ENCODE measurements at regions not wholly inside any gene's neighbourhood (a gene's known extent, or its start where the extent isn't known, plus 50 kb on each side); places are given as distances from the start of the nearest gene placed in this dataset.
"Not testable (repeated sequence)": the region's sequence is repeated elsewhere in the genome, so short reads cannot be mapped to it uniquely, and the experiment has no call there.

DNA sequence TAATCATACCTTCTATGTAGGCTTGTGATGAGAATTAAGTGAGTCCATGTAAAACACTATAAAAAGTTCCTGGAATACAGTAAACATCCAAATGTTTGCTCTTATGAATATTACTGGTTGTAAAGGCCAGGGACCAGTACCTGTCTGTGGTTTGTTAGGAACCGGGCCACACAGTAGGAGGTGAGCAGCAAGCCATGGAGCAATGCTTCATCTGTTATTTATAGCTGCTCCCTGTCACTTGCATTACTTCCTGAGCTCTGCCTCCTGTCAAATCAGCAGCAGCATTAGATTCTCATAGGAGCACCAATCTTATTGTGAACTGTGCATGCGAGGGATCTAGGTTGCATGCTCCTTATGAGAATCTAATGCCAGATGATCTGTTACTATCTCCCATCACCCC is 662.0 kb upstream of the ANKRD30A start:
- TF ChIP-seq, protein P1, sequence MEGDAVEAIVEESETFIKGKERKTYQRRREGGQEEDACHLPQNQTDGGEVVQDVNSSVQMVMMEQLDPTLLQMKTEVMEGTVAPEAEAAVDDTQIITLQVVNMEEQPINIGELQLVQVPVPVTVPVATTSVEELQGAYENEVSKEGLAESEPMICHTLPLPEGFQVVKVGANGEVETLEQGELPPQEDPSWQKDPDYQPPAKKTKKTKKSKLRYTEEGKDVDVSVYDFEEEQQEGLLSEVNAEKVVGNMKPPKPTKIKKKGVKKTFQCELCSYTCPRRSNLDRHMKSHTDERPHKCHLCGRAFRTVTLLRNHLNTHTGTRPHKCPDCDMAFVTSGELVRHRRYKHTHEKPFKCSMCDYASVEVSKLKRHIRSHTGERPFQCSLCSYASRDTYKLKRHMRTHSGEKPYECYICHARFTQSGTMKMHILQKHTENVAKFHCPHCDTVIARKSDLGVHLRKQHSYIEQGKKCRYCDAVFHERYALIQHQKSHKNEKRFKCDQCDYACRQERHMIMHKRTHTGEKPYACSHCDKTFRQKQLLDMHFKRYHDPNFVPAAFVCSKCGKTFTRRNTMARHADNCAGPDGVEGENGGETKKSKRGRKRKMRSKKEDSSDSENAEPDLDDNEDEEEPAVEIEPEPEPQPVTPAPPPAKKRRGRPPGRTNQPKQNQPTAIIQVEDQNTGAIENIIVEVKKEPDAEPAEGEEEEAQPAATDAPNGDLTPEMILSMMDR (IDR thresholded peaks at IDR 0.05; ENCODE audit: borderline replicate concordance, insufficient read depth, low read depth, low read length): no peak
- no peak overlapping the region for H3K4me3 ChIP-seq (ENCODE audit: low read depth, low read length)

DNA sequence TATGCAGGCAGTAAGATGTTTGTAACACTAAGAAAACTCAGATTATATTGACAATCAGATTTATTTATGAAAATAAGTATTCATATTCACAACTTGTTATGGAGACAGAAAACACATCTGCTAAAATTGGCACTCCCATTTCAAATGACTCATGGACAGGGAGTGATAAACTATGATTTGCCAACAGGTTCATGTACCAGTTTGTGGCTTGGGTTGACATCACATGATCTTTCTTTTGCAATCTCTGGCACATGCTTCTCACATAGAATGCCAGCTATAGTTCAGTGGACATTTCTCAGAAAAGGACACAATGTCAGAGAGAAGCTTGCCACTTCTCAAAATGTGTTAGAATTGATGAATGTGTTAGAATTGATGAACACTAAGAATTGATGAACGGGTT is 663.2 kb upstream of the ANKRD30A start:
- H3K4me3 ChIP-seq (ENCODE audit: low read depth, low read length): no peak overlapping the region
- TF ChIP-seq, protein P1 (IDR thresholded peaks at IDR 0.05; ENCODE audit: borderline replicate concordance, insufficient read depth, low read depth, low read length): no peak

DNA sequence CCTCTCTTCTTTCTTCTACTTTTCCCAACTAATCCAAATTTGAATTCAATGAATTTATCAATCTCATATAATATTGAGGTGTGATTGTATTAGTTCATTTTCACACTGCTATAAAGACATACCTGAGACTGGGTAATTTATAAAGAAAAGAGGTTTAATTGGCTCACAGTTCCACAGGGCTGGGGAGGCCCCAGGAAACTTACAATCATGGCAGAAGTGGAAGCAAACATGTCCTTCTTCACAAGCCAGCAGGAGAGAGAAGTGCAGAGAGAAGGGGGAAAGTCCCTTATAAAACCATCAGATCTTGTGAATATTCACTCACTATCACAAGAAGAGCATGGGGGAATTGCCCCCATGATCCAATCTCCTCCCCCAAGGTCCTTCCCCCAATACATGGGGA is 667.0 kb upstream of the ANKRD30A start:
- not testable (repeated sequence) for H3K4me3 ChIP-seq (ENCODE audit: low read depth, low read length)

DNA sequence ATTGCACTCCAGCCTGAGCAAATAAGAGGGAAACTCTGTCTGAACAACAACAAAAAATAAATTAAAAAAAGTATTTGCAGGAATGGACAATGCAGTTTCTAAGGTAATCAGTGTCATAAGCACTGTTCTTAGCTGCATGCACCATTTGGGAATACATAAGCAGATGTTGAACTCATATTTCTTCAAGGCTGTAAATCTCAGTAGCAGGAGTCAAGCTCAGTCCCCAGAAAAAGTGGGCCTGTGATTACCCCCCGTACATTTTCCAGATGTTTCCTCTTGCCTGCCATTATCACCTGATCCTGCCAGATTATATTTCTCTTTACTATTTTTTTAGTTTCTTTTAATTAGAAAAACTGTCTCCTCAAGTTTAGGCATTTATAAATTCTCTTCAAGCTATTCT is 667.6 kb upstream of the ANKRD30A start:
- TF ChIP-seq, protein P1 (IDR thresholded peaks at IDR 0.05; ENCODE audit: borderline replicate concordance, insufficient read depth, low read depth, low read length): no peak
- no peak overlapping the region for H3K4me3 ChIP-seq (ENCODE audit: low read depth, low read length)

DNA sequence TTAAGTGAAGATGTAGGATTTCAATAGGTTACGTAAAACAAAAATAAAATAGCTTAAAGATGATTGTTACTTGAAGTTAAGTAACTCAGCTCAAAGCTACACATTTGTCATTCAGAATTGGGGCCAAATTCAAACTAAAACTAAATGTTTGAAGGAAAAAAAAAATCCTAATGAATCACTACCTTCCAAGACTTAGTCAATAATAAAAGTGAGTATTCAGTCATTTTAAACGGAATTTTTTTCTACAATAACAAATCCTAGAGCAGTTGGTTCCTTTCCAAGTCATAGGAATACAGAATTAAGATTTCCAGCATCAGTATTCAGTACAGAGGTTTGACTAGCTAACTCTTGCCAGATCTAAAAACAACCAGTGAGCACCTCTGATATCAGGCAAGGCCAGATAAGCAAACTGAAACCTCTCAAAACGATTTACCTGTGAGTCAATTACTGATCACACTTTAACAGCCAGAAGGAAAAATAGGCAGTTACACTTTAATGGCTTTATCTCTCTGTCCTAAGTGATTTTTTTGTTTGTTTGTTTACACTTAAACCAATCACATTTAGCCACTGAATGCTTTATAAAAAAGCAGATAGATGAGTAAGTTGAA is 669.8 kb upstream of the ANKRD30A start:
- no peak overlapping the region for H3K4me3 ChIP-seq (ENCODE audit: low read depth, low read length)
- TF ChIP-seq, protein P1 (IDR thresholded peaks at IDR 0.05; ENCODE audit: borderline replicate concordance, insufficient read depth, low read depth, low read length): no peak

DNA sequence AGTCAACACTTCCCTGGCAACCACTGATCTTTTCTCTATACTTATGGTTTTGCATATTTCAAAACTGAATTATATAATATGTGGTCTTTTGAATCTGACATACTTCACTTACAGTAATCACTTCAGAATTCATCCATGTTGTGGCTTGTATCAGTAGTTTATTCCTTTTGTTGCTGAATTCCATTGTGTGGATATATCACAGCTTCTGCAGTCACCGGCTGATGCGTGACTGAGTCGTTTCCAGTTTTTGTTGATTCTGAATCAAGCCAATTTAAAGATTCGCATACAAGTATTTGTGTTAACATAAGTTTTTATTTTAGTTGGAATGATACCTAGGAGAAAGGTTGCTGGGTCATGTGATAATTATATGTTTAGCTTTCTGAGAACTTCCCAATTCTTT is 672.5 kb upstream of the ANKRD30A start:
- TF ChIP-seq, protein P1 (IDR thresholded peaks at IDR 0.05; ENCODE audit: borderline replicate concordance, insufficient read depth, low read depth, low read length): no peak
- H3K4me3 ChIP-seq (ENCODE audit: low read depth, low read length): no peak overlapping the region

DNA sequence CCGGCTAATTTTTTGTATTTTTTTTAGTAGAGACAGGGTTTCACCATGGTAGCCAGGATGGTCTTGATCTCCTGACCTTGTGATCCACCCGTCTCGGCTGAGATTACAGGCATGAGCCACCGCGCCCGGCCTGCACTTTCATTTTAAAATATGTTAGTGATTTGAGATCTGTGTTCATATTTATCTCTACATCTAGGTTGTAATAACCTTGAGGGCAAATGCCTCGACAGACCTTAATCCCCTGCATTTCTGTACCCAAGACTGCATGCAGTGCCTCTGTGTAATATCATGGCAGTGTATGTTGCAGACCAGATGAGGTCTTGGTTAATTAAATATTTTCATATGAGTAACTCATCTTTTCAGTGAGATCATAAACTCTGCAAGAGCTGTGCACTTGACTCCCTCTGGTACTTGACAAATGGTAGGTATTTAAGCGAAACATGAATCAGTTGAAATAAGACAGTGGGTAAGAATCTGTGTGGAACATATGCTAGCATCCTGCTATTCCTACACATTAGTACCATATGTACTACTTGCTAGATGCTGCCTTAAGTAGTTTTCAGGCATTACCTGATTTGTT is 673.9 kb upstream of the ANKRD30A start:
- TF ChIP-seq, protein P1 (IDR thresholded peaks at IDR 0.05; ENCODE audit: borderline replicate concordance, insufficient read depth, low read depth, low read length): no peak
- no peak overlapping the region for H3K4me3 ChIP-seq (ENCODE audit: low read depth, low read length)

All from GM12875 (cell line).